ENCODE measurements at regions not wholly inside any gene's neighbourhood (a gene's known extent, or its start where the extent isn't known, plus 50 kb on each side); places are given as distances from the start of the nearest gene placed in this dataset.

DNA sequence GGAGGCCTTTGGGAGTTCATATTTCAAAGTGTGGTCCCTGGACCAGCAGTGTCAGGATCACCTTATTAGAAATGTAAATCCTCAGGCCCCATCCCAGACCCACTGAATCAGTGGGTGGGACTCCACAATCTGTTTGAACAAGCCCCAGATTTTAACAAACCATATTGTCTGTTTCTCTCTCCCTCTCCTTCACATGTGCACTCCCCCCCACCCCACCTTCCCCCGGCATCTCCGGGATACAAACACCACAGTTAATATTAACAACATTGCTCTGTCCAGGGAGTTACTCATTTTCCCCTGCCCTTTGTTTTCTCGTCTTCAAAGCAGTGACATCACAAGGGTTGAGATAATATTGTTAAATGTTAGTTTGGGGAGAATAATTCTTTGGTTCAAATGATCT, 127.3 kb downstream of the KATNIP start:
- TF ChIP-seq HDGF (IDR thresholded peaks at IDR 0.05; ENCODE audit: borderline replicate concordance) = no peak
- TF ChIP-seq SP1 (IDR thresholded peaks at IDR 0.05) = no peak
- no peak for TF ChIP-seq NFRKB (IDR thresholded peaks at IDR 0.05)
- TF ChIP-seq FOXA1 (IDR thresholded peaks at IDR 0.05) = no peak

All from HEK293T (cell line).